HG03175 (cell line): ENCODE measurements at regions not wholly inside any gene's neighbourhood (a gene's known extent, or its start where the extent isn't known, plus 50 kb on each side); places are given as distances from the start of the nearest gene placed in this dataset.
"Not testable (repeated sequence)": the region's sequence is repeated elsewhere in the genome, so short reads cannot be mapped to it uniquely, and the experiment has no call there.

Experiments used
- ATAC-seq: cut with Tn5 transposase; IDR thresholded peaks from one replicate; pipeline ENCODE4 v1.9.1; 2021; ENCODE audit warnings: mild to moderate bottlenecking, moderate library complexity; ENCODE audit not compliant: unreplicated experiment

DNA sequence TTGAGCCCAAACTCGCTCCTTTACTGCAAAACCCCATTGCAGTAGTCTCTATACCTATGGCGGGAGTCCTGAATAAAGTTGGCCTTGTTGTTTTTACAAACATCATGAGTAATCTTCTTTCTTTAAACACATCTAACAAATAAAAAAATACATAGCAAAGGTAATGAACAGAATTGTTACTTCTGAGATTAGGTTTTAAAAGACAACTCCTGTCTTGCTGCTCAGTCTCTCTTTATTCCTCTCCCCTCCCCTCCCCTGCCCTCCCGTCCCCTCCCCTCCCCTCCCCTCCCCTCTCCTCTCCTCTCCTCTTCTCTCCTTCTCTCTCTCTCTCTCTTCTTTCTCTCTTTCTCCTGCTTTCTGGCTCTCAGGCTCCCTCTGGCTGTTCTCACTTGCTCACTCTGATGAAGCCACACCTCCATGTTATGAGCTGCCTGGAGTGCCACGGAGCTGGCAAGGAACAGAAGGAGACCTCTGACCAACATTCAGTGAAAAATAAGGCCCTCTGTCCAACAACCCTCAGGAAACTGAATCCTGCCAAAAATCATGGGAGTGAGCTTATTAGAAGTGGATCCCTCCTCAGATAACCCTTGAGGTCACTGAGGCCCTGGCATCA is 300.7 kb upstream of the MIR17HG start:
- ATAC-seq, result no peak

- no peak for ATAC-seq
These were observed 296.5 kb upstream of the MIR17HG start for GRCh38 chr13:91050970-91051369.

GRCh38 chr13:91052876-91053275 is 294.6 kb upstream of the MIR17HG start:
- ATAC-seq, result no peak

GRCh38 chr13:91053318-91054065 is 294.0 kb upstream of the MIR17HG start:
- ATAC-seq, result no peak

- no peak for ATAC-seq
These were observed 292.6 kb upstream of the MIR17HG start for GRCh38 chr13:91054902-91055301.

GRCh38 chr13:91056746-91057145 is 290.7 kb upstream of the MIR17HG start:
- ATAC-seq, result peak; percentile 81

DNA sequence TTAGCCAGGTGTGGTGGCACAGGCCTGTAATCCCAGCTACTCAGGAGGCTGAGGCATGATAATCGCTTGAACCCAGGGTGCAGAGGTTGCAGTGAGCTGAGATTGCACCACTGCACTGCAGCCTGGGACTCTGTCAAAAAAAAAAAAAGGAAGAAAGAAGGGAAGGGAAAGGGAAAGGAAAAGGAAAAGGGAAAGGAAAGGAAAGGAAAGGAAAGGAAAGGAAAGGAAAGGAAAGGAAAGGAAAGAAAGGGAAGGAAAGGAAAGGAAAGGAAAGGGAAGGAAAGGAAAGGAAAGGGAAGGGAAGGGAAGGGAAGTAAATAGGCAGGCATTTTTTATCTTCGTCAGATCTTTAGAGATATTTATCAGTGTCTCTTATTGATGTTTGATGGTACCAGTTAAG is 290.0 kb upstream of the MIR17HG start:
- not testable (repeated sequence) for ATAC-seq

DNA sequence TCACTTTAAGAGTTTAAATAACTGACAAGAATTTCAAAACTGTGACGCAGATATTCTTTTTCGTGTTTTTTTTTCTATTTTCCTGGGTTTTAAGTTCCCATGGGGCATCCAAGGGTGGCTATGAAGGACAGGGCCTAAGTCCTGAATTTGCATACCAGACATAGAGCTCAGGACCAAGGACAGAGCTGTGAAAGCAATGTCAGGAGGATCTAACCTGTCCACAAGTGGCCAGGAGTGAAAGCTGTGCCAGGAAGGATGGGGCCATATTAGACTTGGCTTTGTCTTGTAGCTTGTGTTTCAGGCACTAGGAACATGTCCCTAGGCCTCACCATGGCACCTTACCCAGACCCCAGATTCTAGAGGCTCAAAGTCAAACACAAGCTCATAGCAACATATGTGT is 289.4 kb upstream of the MIR17HG start:
- ATAC-seq, result no peak

GRCh38 chr13:91058919-91059318 is 288.6 kb upstream of the MIR17HG start:
- no peak for ATAC-seq

DNA sequence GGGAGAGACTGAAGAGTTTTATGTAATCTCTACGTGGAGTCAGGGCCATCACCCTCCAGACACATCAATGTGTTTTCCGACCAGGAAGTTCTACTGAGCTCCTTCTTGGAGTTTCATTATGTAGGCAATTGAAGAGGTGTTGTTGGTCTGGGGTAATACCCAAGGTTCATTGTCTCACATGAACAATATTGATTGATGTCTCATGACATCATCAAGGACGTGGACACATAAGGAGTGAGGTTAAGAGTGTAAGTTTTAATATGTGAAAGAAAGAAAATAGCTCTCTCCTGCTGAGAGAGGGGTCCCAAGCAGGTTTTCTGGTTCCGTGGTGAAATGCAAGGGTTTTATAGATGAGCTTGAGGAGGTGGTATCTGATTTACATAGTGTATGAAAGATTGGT is 280.7 kb upstream of the MIR17HG start:
- no peak for ATAC-seq

DNA sequence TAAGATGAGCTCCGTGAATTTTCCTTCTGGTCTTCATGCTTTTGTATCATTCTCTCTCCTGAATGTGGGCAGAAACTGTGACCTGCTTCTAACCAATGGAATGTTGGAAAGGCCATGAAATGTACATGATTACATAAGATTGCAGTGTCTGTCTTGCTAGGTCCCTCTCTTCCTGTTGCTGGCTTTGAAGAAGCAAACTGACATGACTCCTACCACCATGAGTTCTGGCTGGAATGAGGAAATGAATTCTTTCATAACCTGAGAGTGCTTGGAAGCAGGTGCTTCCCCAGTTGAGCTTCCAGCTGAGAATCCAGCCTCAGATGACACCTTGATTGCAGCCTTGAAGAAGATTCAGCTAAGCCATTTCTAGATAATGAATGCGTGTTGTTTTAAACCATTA is 275.0 kb upstream of the MIR17HG start:
- ATAC-seq, result no peak

- no peak for ATAC-seq
These were observed 273.4 kb upstream of the MIR17HG start for GRCh38 chr13:91074091-91074490.

DNA sequence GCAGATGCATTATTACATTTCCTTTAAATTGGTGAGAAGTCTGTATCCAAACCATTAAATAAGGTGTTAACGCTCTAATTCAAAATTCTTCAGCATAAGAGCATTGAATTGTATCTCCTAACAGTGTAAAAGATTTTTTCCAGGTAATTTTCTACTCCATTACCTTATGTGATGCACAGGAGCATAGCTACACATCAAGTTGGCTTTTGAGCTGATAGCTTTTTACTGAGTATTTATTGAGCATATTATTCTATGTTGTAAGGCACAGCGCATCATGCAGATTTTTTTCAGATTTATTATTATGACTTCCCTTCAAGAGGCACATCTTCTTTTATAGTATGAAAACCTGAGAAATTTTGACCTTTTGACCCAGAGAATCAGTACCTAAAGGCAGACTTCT is 270.7 kb upstream of the MIR17HG start:
- ATAC-seq, result no peak

GRCh38 chr13:91078093-91078679 is 269.3 kb upstream of the MIR17HG start:
- ATAC-seq, result no peak

DNA sequence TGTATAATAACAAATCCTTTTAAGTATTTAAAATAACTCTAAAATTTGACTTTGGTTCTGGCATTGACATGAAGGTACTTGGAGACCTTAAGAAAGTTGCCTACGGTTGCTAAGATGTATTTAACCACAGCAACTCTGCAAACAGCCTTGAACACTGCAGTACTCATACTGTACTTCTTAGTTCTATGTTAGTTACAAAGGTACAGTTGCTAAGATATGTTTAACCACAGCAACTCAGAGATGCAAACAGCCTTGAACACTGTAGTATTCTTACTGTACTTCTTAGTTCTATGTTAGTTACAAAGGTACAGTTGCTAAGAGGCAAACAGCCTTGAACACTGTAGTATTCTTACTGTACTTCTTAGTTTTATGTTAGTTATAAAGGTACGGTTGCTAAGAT is 268.3 kb upstream of the MIR17HG start:
- ATAC-seq, result no peak

DNA sequence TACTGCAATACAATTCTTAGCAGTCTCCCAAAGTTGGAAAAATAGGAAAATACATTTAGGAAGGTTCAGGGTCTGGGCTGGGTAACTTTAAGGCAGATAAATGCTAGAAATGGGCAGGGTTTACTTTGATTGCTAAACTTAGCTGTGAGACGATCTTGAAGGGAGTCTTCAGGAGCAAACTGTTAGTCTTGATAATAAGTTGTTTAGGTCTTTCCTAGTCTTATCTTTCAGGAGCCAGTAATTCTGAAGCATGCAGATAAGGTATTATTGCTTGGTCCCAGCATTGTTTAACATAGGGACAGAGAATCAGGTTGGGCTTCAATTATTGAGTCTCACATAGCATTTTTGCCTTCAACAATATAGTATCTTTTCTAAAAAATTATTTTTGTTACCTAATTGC is 262.4 kb upstream of the MIR17HG start:
- no peak for ATAC-seq

GRCh38 chr13:91086936-91087716 is 260.4 kb upstream of the MIR17HG start:
- no peak for ATAC-seq

DNA sequence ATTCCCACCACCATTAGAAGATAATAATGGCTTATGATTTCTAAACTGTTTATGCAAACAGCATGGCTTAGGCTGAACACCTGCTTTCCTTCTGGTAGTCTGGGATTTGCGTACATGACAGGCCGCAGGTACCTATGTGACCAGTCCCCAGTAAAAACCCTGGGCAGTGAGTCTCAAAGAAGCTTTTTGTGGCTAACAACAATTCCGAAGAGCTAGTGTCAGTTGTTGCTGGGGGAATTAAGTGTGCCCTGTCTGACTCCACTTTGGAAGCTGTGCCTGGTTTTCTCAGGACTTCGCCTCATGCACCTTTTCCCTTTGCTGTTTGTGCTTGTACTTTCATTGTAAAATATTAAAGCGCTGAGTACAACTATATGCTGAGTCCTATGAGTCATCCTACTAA is 250.2 kb upstream of the MIR17HG start:
- ATAC-seq, result no peak

DNA sequence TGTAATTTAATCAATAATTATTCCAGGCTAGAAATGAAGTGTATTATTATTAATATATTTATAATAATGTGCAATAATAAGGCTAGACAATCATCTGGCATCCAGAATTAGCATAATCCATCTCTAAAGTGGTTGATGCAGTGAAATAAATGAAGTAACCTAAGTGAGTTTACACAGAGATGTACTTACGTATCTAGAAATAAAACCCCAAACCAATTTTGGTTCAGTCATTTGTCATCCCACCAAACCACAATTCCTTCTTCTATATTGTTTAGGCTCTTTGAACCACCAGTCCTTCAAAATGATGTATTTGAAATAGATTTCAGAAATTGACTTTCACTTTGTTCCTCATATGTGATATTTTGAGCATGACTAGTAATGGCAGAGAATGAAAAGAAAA is 247.6 kb upstream of the MIR17HG start:
- ATAC-seq, result no peak

DNA sequence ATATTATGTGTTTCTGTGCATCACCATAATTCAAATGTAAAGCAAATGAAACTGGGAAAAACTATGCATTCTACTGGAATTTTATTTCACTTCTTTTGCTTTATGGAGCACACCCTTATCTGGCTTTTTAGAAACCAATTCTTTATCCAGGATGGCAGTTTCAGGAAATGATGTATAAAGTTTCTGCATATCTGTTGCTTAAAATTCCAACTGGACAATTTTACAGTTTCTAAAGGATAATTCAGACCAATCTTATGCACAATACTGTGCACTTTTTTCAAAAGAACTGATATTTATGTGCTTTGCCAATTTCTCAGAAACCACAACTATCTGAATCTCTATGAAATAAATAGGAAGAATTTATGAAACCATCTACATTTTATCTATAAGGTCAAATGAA is 246.5 kb upstream of the MIR17HG start:
- ATAC-seq, result no peak

DNA sequence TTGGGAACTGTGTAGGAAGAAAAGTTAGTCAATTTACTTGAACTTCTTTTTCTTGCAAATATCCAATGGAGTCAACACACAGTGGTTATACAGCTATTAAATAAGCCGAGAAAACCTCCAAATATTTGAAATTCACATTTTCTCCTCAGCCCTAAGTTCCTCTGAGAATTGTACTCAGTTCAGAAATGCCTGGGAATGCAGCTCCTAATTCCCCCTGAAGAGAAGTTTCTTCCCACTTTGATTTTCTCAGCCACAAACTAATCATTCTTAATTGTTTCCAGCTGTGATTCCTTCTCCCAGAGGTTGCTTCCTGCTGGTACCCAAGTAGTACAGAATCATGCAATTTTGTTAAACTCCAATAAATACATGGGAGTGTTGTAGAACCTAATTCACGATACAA is 246.1 kb upstream of the MIR17HG start:
- ATAC-seq, result no peak

DNA sequence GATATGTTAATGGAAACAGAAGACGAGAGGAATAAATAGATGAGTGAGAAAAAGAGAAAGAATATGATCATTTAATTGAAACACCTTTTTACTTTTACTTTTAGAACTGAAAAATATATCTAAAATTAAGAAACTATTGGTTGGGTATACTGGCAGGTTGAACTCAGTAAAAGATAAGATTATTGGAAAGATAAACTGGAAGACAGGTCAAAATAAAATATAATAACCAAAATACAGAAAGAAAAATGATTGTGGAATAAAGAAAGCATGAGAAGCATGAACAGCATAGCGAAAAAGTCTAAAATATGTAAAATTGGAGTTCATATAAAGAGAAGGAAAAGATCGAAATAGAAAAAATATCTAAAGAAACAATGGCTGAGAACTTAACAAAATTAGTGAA is 242.2 kb upstream of the MIR17HG start:
- no peak for ATAC-seq
